Trophoblast cell (in vitro differentiated cells and primary cell): ENCODE measurements at regions not wholly inside any gene's neighbourhood (a gene's known extent, or its start where the extent isn't known, plus 50 kb on each side); places are given as distances from the start of the nearest gene placed in this dataset.

Source experiments
- DNase-seq, 2 donors: peaks; one replicate each; pipeline ENCODE4 v3.0.0-alpha.2; 2016
- H2AFZ ChIP-seq: 2 replicates; pipeline ENCODE4 v1.6.1; 2013; ENCODE audit warnings: low read length, moderate library complexity, mild to moderate bottlenecking; ENCODE audit not compliant: insufficient read depth, poor library complexity
- H2AK5ac ChIP-seq: 2 replicates; pipeline ENCODE4 v1.6.1; 2013; ENCODE audit warnings: mild to moderate bottlenecking, low read length
- H2BK120ac ChIP-seq: 2 replicates; pipeline ENCODE4 v1.6.1; 2013; ENCODE audit warnings: low read length, mild to moderate bottlenecking, moderate library complexity; ENCODE audit not compliant: insufficient read depth, poor library complexity
- H2BK12ac ChIP-seq: 2 replicates; pipeline ENCODE4 v1.6.1; 2013; ENCODE audit warnings: mild to moderate bottlenecking, low read length, moderate library complexity
- H2BK5ac ChIP-seq: 2 replicates; pipeline ENCODE4 v1.6.1; 2013; ENCODE audit warnings: low read length, low read depth, moderate library complexity, mild to moderate bottlenecking; ENCODE audit not compliant: poor library complexity
- H3K14ac ChIP-seq: 2 replicates; pipeline ENCODE4 v1.6.1; 2013; ENCODE audit warnings: mild to moderate bottlenecking, low read length
- H3K18ac ChIP-seq: 2 replicates; pipeline ENCODE4 v1.6.1; 2013; ENCODE audit warnings: mild to moderate bottlenecking, low read length
- H3K23ac ChIP-seq: 2 replicates; pipeline ENCODE4 v1.6.1; 2013; ENCODE audit warnings: low read length
- H3K27ac ChIP-seq: 2 replicates; pipeline ENCODE4 v1.5.1; 2013; ENCODE audit warnings: low read depth, mild to moderate bottlenecking, inconsistent platforms, low read length, moderate library complexity
- H3K27me3 ChIP-seq: 2 replicates; pipeline ENCODE4 v1.6.1; 2013; ENCODE audit warnings: inconsistent platforms, mild to moderate bottlenecking, low read length, moderate library complexity; ENCODE audit not compliant: insufficient read depth
- H3K36me3 ChIP-seq, 2 experiments: 1 replicate in 1 of 2; 2 replicates in 1 of 2; pipeline ENCODE4 v1.6.1; 2013; ENCODE audit warnings: low read length in 2 of 2, mild to moderate bottlenecking in 2 of 2, moderate library complexity in 1 of 2; ENCODE audit not compliant: insufficient read depth in 2 of 2, control insufficient read depth in 1 of 2
- H3K4ac ChIP-seq: 2 replicates; pipeline ENCODE4 v1.6.1; 2013; ENCODE audit warnings: low read depth, mild to moderate bottlenecking, low read length, moderate library complexity
- H3K4me1 ChIP-seq, 2 experiments: 1 replicate in 1 of 2; 2 replicates in 1 of 2; pipeline ENCODE4 v1.6.1; 2013; ENCODE audit warnings: low read length in 2 of 2, mild to moderate bottlenecking in 2 of 2, moderate library complexity in 1 of 2; ENCODE audit not compliant: insufficient read depth in 2 of 2, control insufficient read depth in 1 of 2
- H3K4me2 ChIP-seq: 2 replicates; pipeline ENCODE4 v1.6.1; 2013; ENCODE audit warnings: inconsistent platforms, mild to moderate bottlenecking, low read length, moderate library complexity
- H3K4me3 ChIP-seq: 2 replicates; pipeline ENCODE4 v1.5.1; 2013; ENCODE audit warnings: mild to moderate bottlenecking, low read depth, low read length, inconsistent platforms
- H3K79me1 ChIP-seq: one replicate; pipeline ENCODE4 v1.6.1; 2013; ENCODE audit warnings: low read length
- H3K79me2 ChIP-seq: 2 replicates; pipeline ENCODE4 v1.6.1; 2013; ENCODE audit warnings: low read length, mild to moderate bottlenecking; ENCODE audit not compliant: control insufficient read depth, insufficient read depth, poor library complexity
- H3K9ac ChIP-seq: 2 replicates; pipeline ENCODE4 v1.6.1; 2013; ENCODE audit warnings: mild to moderate bottlenecking, low read length
- H3K9me3 ChIP-seq: 2 replicates; pipeline ENCODE4 v1.6.1; 2013; ENCODE audit warnings: low read depth, mild to moderate bottlenecking, control low read depth, inconsistent platforms, low read length; ENCODE audit not compliant: insufficient read depth
- H4K12ac ChIP-seq: 2 replicates; pipeline ENCODE4 v1.6.1; 2013; ENCODE audit warnings: low read depth, mild to moderate bottlenecking, low read length, moderate library complexity
- H4K8ac ChIP-seq: 2 replicates; pipeline ENCODE4 v1.6.1; 2013; ENCODE audit warnings: low read depth, mild to moderate bottlenecking, low read length, moderate library complexity
- H4K91ac ChIP-seq: one replicate; pipeline ENCODE4 v1.6.1; 2013; ENCODE audit warnings: low read depth, mild to moderate bottlenecking, low read length, moderate library complexity
- WGBS: extraction: QIAGEN DNeasy Blood & Tissue Kit; methylation state at CpG from one replicate; pipeline ENCODE4 v1.1.7; 2013; ENCODE audit warnings: missing lambda C conversion rate; ENCODE audit not compliant: insufficient read length, insufficient coverage; ENCODE audit errors: extremely low coverage; 5-methylcytosine and 5-hydroxymethylcytosine counted together

GRCh38 chr5:112064956-112065355 is 308.0 kb upstream of the NREP start:
- Histone ChIP-seq H3K4me3 (no peak overlapping the region), H4K91ac (no peak overlapping the region), H3K9me3 (no peaks in the 10 kb centered on the region), H3K4ac (no peak overlapping the region), H3K36me3 (no peaks in the 10 kb centered on the region), H3K9ac (no peak overlapping the region), H2AK5ac (no peak overlapping the region), H4K12ac (no peak overlapping the region), H2BK120ac (no peak overlapping the region), H3K4me2 (no peak overlapping the region), H3K27ac (no peak overlapping the region), H3K27me3 (no peaks in the 10 kb centered on the region), H3K18ac (no peak overlapping the region), H3K79me2 (no peaks in the 10 kb centered on the region), H3K14ac (no peak overlapping the region), H3K79me1 (no peaks in the 10 kb centered on the region), H2AFZ (no peak overlapping the region), H3K23ac (no peak overlapping the region), H2BK5ac (no peak overlapping the region), H4K8ac (no peak overlapping the region), H2BK12ac (no peak overlapping the region), H3K4me1 (no peaks in the 10 kb centered on the region)
- WGBS, result no CpG with 5 or more reads among the region's 2 CpGs
- no peak for DNase-seq

DNA sequence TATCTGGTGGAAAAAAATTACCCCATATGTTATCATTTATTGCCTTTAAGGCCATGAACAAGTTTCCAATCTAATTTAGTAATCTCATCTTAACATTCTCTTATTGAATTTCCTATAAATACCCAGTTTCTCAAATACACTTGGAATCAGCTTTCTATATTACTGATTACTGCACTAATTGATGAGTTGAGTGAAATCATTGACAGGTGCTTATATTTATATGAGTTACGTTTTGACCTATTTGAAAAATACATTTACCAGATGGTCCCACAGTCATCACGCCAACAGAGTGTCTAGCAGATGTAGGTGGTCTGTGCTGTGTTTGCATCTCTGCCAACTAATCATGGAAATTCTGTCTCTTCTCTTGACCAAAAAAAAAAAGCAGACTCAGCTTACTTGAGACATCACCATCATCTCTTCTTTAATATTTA is 307.3 kb upstream of the NREP start:
- no peak overlapping the region for H4K8ac ChIP-seq
- H3K4me1 ChIP-seq, result no peaks in the 10 kb centered on the region
- H2BK5ac ChIP-seq, result no peak overlapping the region
- H3K79me2 ChIP-seq, result no peaks in the 10 kb centered on the region
- no peak overlapping the region for H2BK12ac ChIP-seq
- H2AFZ ChIP-seq, result no peak overlapping the region
- no peak overlapping the region for H2AK5ac ChIP-seq
- H3K36me3 ChIP-seq, result no peaks in the 10 kb centered on the region
- no peaks in the 10 kb centered on the region for H3K27me3 ChIP-seq
- H4K91ac ChIP-seq, result no peak overlapping the region
- H3K9me3 ChIP-seq, result no peaks in the 10 kb centered on the region
- H3K9ac ChIP-seq, result no peak overlapping the region
- no peak for DNase-seq
- H3K4me2 ChIP-seq, result no peak overlapping the region
- no peaks in the 10 kb centered on the region for H3K79me1 ChIP-seq
- no peak overlapping the region for H2BK120ac ChIP-seq
- H3K18ac ChIP-seq, result no peak overlapping the region
- H3K4me3 ChIP-seq, result no peak overlapping the region
- H3K14ac ChIP-seq, result no peak overlapping the region
- H3K23ac ChIP-seq, result no peak overlapping the region
- no peak overlapping the region for H3K27ac ChIP-seq
- no peak overlapping the region for H4K12ac ChIP-seq
- H3K4ac ChIP-seq, result no peak overlapping the region
- no CpG with 5 or more reads among the region's 2 CpGs for WGBS

DNA sequence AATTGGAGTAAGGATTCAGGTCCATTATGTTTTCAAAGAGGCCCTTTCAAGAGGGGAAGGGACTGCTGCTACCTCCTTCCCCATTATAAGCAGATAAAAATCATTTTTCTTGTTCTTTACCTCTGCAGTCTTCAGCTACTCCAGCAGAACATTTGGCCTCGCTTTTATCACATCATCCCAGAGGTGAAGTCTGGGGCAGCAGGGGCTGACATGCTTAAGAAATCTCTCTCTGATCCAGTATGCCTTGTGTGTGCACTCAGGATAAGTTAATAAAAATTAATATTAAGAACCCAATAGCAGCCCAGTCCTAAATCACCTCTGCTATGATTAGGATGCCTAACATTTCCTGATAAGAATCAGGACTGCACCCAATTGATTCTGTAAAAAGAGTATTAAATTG is 306.9 kb upstream of the NREP start:
- no peak for DNase-seq
- H3K14ac ChIP-seq, result no peak overlapping the region
- no peak overlapping the region for H2AFZ ChIP-seq
- H3K79me1 ChIP-seq, result no peaks in the 10 kb centered on the region
- H4K12ac ChIP-seq, result no peak overlapping the region
- no peak overlapping the region for H4K8ac ChIP-seq
- H3K4me3 ChIP-seq, result no peak overlapping the region
- no peaks in the 10 kb centered on the region for H3K36me3 ChIP-seq
- no peak overlapping the region for H2BK120ac ChIP-seq
- no peak overlapping the region for H3K23ac ChIP-seq
- H2AK5ac ChIP-seq, result no peak overlapping the region
- no peaks in the 10 kb centered on the region for H3K27me3 ChIP-seq
- H3K4me1 ChIP-seq, result no peaks in the 10 kb centered on the region
- no peaks in the 10 kb centered on the region for H3K9me3 ChIP-seq
- WGBS, result no CpG with 5 or more reads among the region's 1 CpG
- H3K27ac ChIP-seq, result no peak overlapping the region
- H3K4me2 ChIP-seq, result no peak overlapping the region
- no peak overlapping the region for H4K91ac ChIP-seq
- no peak overlapping the region for H3K4ac ChIP-seq
- H2BK12ac ChIP-seq, result no peak overlapping the region
- no peak overlapping the region for H3K18ac ChIP-seq
- no peak overlapping the region for H3K9ac ChIP-seq
- H2BK5ac ChIP-seq, result no peak overlapping the region
- H3K79me2 ChIP-seq, result no peaks in the 10 kb centered on the region

GRCh38 chr5:112063191-112063590 is 306.2 kb upstream of the NREP start:
- no peaks in the 10 kb centered on the region for H3K9me3 ChIP-seq

More at GRCh38 chr5:112063191-112063590, 306.2 kb upstream of the NREP start:
- no peak for DNase-seq
- Histone ChIP-seq H2AK5ac (no peak overlapping the region), H2BK12ac (no peak overlapping the region), H2BK120ac (no peak overlapping the region), H2BK5ac (no peak overlapping the region), H3K9ac (no peak overlapping the region), H4K12ac (no peak overlapping the region), H3K79me2 (no peaks in the 10 kb centered on the region), H3K27ac (no peak overlapping the region), H4K8ac (no peak overlapping the region), H4K91ac (no peak overlapping the region), H3K79me1 (no peaks in the 10 kb centered on the region), H3K4me2 (no peak overlapping the region), H3K23ac (no peak overlapping the region), H3K4ac (no peak overlapping the region), H3K4me1 (no peaks in the 10 kb centered on the region), H3K36me3 (no peaks in the 10 kb centered on the region), H2AFZ (no peak overlapping the region), H3K18ac (no peak overlapping the region), H3K27me3 (no peaks in the 10 kb centered on the region), H3K14ac (no peak overlapping the region), H3K4me3 (no peak overlapping the region)
- WGBS, result no CpG with 5 or more reads among the region's 2 CpGs
